ENCODE measurements at regions not wholly inside any gene's neighbourhood (a gene's known extent, or its start where the extent isn't known, plus 50 kb on each side); places are given as distances from the start of the nearest gene placed in this dataset.

- DNase-seq: no peak
- ATAC-seq: no peak
Measured at GRCh38 chr6:122524056-122524455, 52.4 kb upstream of the SERINC1 start.

- DNase-seq: peak; percentile 42
- peak; percentile 66 for ATAC-seq
Measured at GRCh38 chr6:122530440-122531046, 58.9 kb upstream of the SERINC1 start.

- DNase-seq (no peak), ATAC-seq (no peak)
Measured at GRCh38 chr6:122548281-122548680, 61.9 kb upstream of the PKIB start.

- DNase-seq (no peak), ATAC-seq (no peak)
Measured at GRCh38 chr6:122548820-122549219, 61.4 kb upstream of the PKIB start.

- no peak for DNase-seq
- no peak for ATAC-seq
Measured at GRCh38 chr6:122553697-122554096, 56.5 kb upstream of the PKIB start.

GRCh38 chr6:122555561-122555960 lies 54.6 kb upstream of the PKIB start:
- ATAC-seq (no peak), DNase-seq (no peak)

- DNase-seq (no peak), ATAC-seq (no peak)
Measured at GRCh38 chr6:122558080-122558479, 52.1 kb upstream of the PKIB start.
